HepG2 (cell line): ENCODE measurements at regions not wholly inside any gene's neighbourhood (a gene's known extent, or its start where the extent isn't known, plus 50 kb on each side); places are given as distances from the start of the nearest gene placed in this dataset.

ENCODE experiments used
- ATAC-seq: fragments of 200-7000 bp; cut with Tn5 transposase; 3 replicates; pipeline ENCODE4 v1.9.1; 2020; ENCODE audit warnings: mild to moderate bottlenecking, moderate library complexity
- BruUV-seq: library from RNA; stranded (reverse); fragments of 400-500 nt; replicated peaks from 2 replicates; lab custom pipeline; 2021; lab: Mats Ljungman, UMichigan
- CTCF ChIA-PET: fragments of 300-600 bp; formaldehyde crosslinking; extraction: SDS; loops from one replicate; lab custom pipeline; 2021; ENCODE audit warnings: low total read pairs, inconsistent platforms, low intra/inter-chr PET ratio; lab: Yijun Ruan, JAX
- POLR2A ChIA-PET: fragments of 350-600 bp; sonication (Branson Sonifier 250); formaldehyde crosslinking; loops from one replicate; lab custom pipeline; 2020; ENCODE audit warnings: antibody characterized with exemption, inconsistent platforms; lab: Yijun Ruan, JAX
- DNase-seq: peaks from one replicate; pipeline ENCODE4 v3.0.0-alpha.2; 2015; ENCODE audit warnings: low spot score
- FAIRE-seq: peaks from 3 replicates; lab custom pipeline; 2011; peaks lifted over from hg19 to GRCh38; lab: Jason Lieb, UNC
- H2AFZ ChIP-seq: one replicate; pipeline ENCODE4 v1.6.1; 2011; ENCODE audit warnings: low read length, inconsistent platforms
- H3K27ac ChIP-seq: fragments of 300-600 bp; 3 replicates; pipeline ENCODE4 v1.8.0; 2011; ENCODE audit warnings: mixed run types, mild to moderate bottlenecking, mixed read lengths, low read length, inconsistent platforms; ENCODE audit not compliant: insufficient read depth; ENCODE audit errors: extremely low read length
- H3K27me3 ChIP-seq, 2 experiments: fragments of 200-600 bp in 1 of 2; 2 replicates in 1 of 2; 3 replicates in 1 of 2; pipeline versions ENCODE4 v1.6.0 to v1.8.0; 2011; ENCODE audit warnings: low read length in 2 of 2, mild to moderate bottlenecking in 2 of 2, moderate library complexity in 2 of 2, inconsistent platforms in 1 of 2; ENCODE audit not compliant: insufficient read depth in 2 of 2, control insufficient read depth in 1 of 2
- H3K36me3 ChIP-seq, 2 experiments: fragments of 200-600 bp in 1 of 2; replicated peaks in 1 of 2; 2 replicates in 1 of 2; 3 replicates in 1 of 2; pipeline versions ENCODE4 v1.5.1 to v1.8.0; 2011; ENCODE audit warnings: low read length in 2 of 2, inconsistent platforms in 1 of 2; ENCODE audit not compliant: insufficient read depth in 2 of 2, control insufficient read depth in 1 of 2
- H3K4me1 ChIP-seq: 2 replicates; pipeline ENCODE4 v1.5.1; 2012; ENCODE audit warnings: low read length, inconsistent platforms; ENCODE audit not compliant: insufficient read depth
- H3K4me2 ChIP-seq: 2 replicates; pipeline ENCODE4 v1.6.0; 2011; ENCODE audit warnings: low read depth, low read length, inconsistent platforms
- H3K4me3 ChIP-seq, 3 experiments: fragments of 200-600 bp in 1 of 3; sonication (generic), shearing (Covaris generic) in 1 of 3; replicated peaks in 1 of 3; 2 replicates each; pipeline ENCODE4 v1.5.1; 2011 to 2016; ENCODE audit warnings: low read length in 3 of 3, inconsistent platforms in 2 of 3, low read depth in 2 of 3, mild to moderate bottlenecking in 2 of 3, control low read depth in 1 of 3, mixed read lengths in 1 of 3; ENCODE audit not compliant: insufficient read depth in 1 of 3
- H3K79me2 ChIP-seq: one replicate; pipeline ENCODE4 v1.6.1; 2011; ENCODE audit warnings: low read length, inconsistent platforms; ENCODE audit not compliant: insufficient read depth
- H3K9ac ChIP-seq: 2 replicates; pipeline ENCODE4 v1.6.0; 2011; ENCODE audit warnings: mild to moderate bottlenecking, low read depth, low read length, inconsistent platforms; ENCODE audit not compliant: insufficient read depth
- H3K9me3 ChIP-seq: 2 replicates; pipeline ENCODE4 v1.5.1; 2012; ENCODE audit warnings: mild to moderate bottlenecking, low read length
- H4K20me1 ChIP-seq: 2 replicates; pipeline ENCODE4 v1.6.0; 2011; ENCODE audit warnings: inconsistent platforms, mild to moderate bottlenecking, low read length, moderate library complexity; ENCODE audit not compliant: insufficient read depth
- ATF7-NPFF ChIP-seq: sonication (generic); formaldehyde crosslinking; IDR thresholded peaks from 2 replicates; pipeline ENCODE4 v1.8.1; 2023; ENCODE audit warnings: mild to moderate bottlenecking, low read depth, missing genetic modification reagents, moderate library complexity
- HIVEP1 ChIP-seq: sonication (generic); formaldehyde crosslinking; IDR thresholded peaks from 2 replicates; pipeline ENCODE4 v1.4.0; 2020; ENCODE audit warnings: mild to moderate bottlenecking, missing genetic modification reagents
- SRF ChIP-seq: IDR thresholded peaks from 2 replicates; pipeline ENCODE4 v1.6.1; 2011; ENCODE audit warnings: mild to moderate bottlenecking, low read depth, low read length, moderate library complexity
- ZHX2 ChIP-seq, 2 experiments: sonication (generic) in 1 of 2; formaldehyde crosslinking in 1 of 2; IDR thresholded peaks; 2 replicates each; pipeline versions ENCODE4 v1.6.1 to v1.9.0; 2014 to 2022; ENCODE audit warnings: antibody characterized with exemption in 1 of 2, borderline replicate concordance in 1 of 2, inconsistent platforms in 1 of 2, low read depth in 1 of 2, missing genetic modification reagents in 1 of 2
- ZKSCAN8 ChIP-seq: IDR thresholded peaks from 2 replicates; pipeline ENCODE4 v1.6.1; 2016; ENCODE audit warnings: borderline replicate concordance, missing genetic modification reagents, missing compliant biosample characterization
- in situ Hi-C: cut with HindIII; loops from 2 replicates; pipeline ENCODE4 v1.10.0; 2017; ENCODE audit warnings: low pct_unique_long_range_greater_than_20kb; ENCODE audit not compliant: extremely low pct_ligation_motif_present
- intact Hi-C: fragments of 100-400 bp; cut with micrococcal nuclease; formaldehyde crosslinking; loops from one replicate; pipeline ENCODE4 v1.10.0; 2022; ENCODE audit not compliant: unreplicated experiment

GRCh38 chr2:162994718-162995117 is 156.2 kb upstream of the KCNH7 start:
- H3K4me3 ChIP-seq: no peak overlapping the region
- no peaks in the 10 kb centered on the region for H3K4me1 ChIP-seq
- BruUV-seq: no TSS peak
- H3K9ac ChIP-seq: no peak overlapping the region
- POLR2A ChIA-PET: no interaction called here
- CTCF ChIA-PET: no interaction called here
- peak; percentile 47; the same call in 1 of the 3 replicates for ATAC-seq
- intact Hi-C loops: no loop called here
- H2AFZ ChIP-seq: no peak overlapping the region
- H3K27ac ChIP-seq: no peak overlapping the region
- H3K36me3 ChIP-seq: no peaks in the 10 kb centered on the region
- no peaks in the 10 kb centered on the region for H3K27me3 ChIP-seq
- no peak for DNase-seq
- TF ChIP-seq ZKSCAN8 (CRISPR knock-in tag) (no peak), HIVEP1 (CRISPR knock-in tag) (no peak), ZHX2 (IDR thresholded peaks at IDR 0.05; ENCODE audit: low read depth) (no peak), ZHX2 (CRISPR knock-in tag; IDR thresholded peaks at IDR 0.05; ENCODE audit: borderline replicate concordance) (no peak), ATF7-NPFF (no peak), SRF (peak; percentile 35; the same call in 1 of the 2 replicates)
- FAIRE-seq: no peak
- in situ Hi-C loops: no loop called here
- no peaks in the 10 kb centered on the region for H3K9me3 ChIP-seq
- H3K4me2 ChIP-seq: no peak overlapping the region
- H3K79me2 ChIP-seq: no peaks in the 10 kb centered on the region
- H4K20me1 ChIP-seq: no peaks in the 10 kb centered on the region
